Keratinocyte (primary cell): ENCODE measurements at regions not wholly inside any gene's neighbourhood (a gene's known extent, or its start where the extent isn't known, plus 50 kb on each side); places are given as distances from the start of the nearest gene placed in this dataset.

ENCODE experiments used
- DNase-seq: peaks from one replicate; pipeline ENCODE4 v3.0.0-alpha.2; 2011; ENCODE audit warnings: low read depth, missing footprints, low spot score
- FAIRE-seq: peaks from 2 replicates; lab custom pipeline; 2011; peaks lifted over from hg19 to GRCh38; lab: Jason Lieb, UNC
- H2AFZ ChIP-seq: 2 replicates; pipeline ENCODE4 v1.6.0; 2012; ENCODE audit warnings: low read length, control low read depth, inconsistent platforms; ENCODE audit not compliant: control insufficient read depth
- H3K27ac ChIP-seq: 2 replicates; pipeline ENCODE4 v1.5.1; 2011; ENCODE audit warnings: low read length; ENCODE audit not compliant: control insufficient read depth, insufficient read depth
- H3K27me3 ChIP-seq: 3 replicates; pipeline ENCODE4 v1.6.0; 2011; ENCODE audit warnings: low read length; ENCODE audit not compliant: control insufficient read depth, insufficient read depth; ENCODE audit errors: extremely low read depth
- H3K36me3 ChIP-seq, 2 experiments: 2 replicates in 1 of 2; 3 replicates in 1 of 2; pipeline ENCODE4 v1.5.1; 2011; ENCODE audit warnings: low read length in 2 of 2, mild to moderate bottlenecking in 1 of 2; ENCODE audit not compliant: control insufficient read depth in 2 of 2, insufficient read depth in 2 of 2; ENCODE audit errors: extremely low read depth in 1 of 2
- H3K4me1 ChIP-seq: 3 replicates; pipeline ENCODE4 v1.5.1; 2011; ENCODE audit warnings: low read length; ENCODE audit not compliant: control insufficient read depth, insufficient read depth; ENCODE audit errors: extremely low read depth
- H3K4me2 ChIP-seq: 3 replicates; pipeline ENCODE4 v1.6.0; 2011; ENCODE audit warnings: low read depth, low read length; ENCODE audit not compliant: control insufficient read depth, insufficient read depth; ENCODE audit errors: extremely low read depth
- H3K4me3 ChIP-seq, 3 experiments: fragments of 200-600 bp in 1 of 3; sonication (generic) in 1 of 3; 2 replicates in 2 of 3; 3 replicates in 1 of 3; pipeline ENCODE4 v1.5.1; 2011 to 2016; ENCODE audit warnings: low read length in 3 of 3, mild to moderate bottlenecking in 3 of 3, control low read depth in 2 of 3, inconsistent platforms in 1 of 3, low read depth in 1 of 3, mixed read lengths in 1 of 3, mixed run types in 1 of 3, moderate library complexity in 1 of 3; ENCODE audit not compliant: control insufficient read depth in 2 of 3, insufficient read depth in 2 of 3; ENCODE audit errors: extremely low read depth in 1 of 3
- H3K79me2 ChIP-seq: 2 replicates; pipeline ENCODE4 v1.6.0; 2012; ENCODE audit warnings: low read length; ENCODE audit not compliant: control insufficient read depth, insufficient read depth
- H3K9ac ChIP-seq: 3 replicates; pipeline ENCODE4 v1.6.0; 2011; ENCODE audit warnings: low read length; ENCODE audit not compliant: control insufficient read depth, insufficient read depth; ENCODE audit errors: extremely low read depth
- H3K9me1 ChIP-seq: 3 replicates; pipeline ENCODE4 v1.6.0; 2011; ENCODE audit warnings: low read length; ENCODE audit not compliant: control insufficient read depth, insufficient read depth; ENCODE audit errors: extremely low read depth
- H3K9me3 ChIP-seq: 2 replicates; pipeline ENCODE4 v1.5.1; 2012; ENCODE audit warnings: low read depth, low read length; ENCODE audit not compliant: control insufficient read depth
- H4K20me1 ChIP-seq: 3 replicates; pipeline ENCODE4 v1.6.0; 2011; ENCODE audit warnings: low read length; ENCODE audit not compliant: control insufficient read depth, insufficient read depth; ENCODE audit errors: extremely low read depth
- EZH2 ChIP-seq: IDR thresholded peaks from one replicate; pipeline ENCODE4 v1.6.1; 2012; ENCODE audit warnings: inconsistent platforms, mild to moderate bottlenecking, low read length, moderate library complexity
- dilution Hi-C: fragments of 300-500 bp; cut with MboI; formaldehyde crosslinking; loops from one replicate; pipeline ENCODE4 v1.7.0; 2020; ENCODE audit warnings: low sequenced_read_pairs; ENCODE audit not compliant: extremely low pct_ligation_motif_present
- TF ChIP-seq, protein P1 (sequence below), 3 experiments: IDR thresholded peaks in 1 of 3; conservative IDR thresholded peaks in 1 of 3; optimal IDR thresholded peaks in 1 of 3; 2 replicates in 2 of 3; 3 replicates in 1 of 3; pipeline versions ENCODE3 to v1.5.1; 2011; ENCODE audit warnings: low read length in 3 of 3, mild to moderate bottlenecking in 3 of 3, moderate library complexity in 2 of 3, control low read depth in 1 of 3, inconsistent platforms in 1 of 3; ENCODE audit not compliant: insufficient read depth in 2 of 3; ENCODE audit errors: extremely low read depth in 1 of 3

DNA sequence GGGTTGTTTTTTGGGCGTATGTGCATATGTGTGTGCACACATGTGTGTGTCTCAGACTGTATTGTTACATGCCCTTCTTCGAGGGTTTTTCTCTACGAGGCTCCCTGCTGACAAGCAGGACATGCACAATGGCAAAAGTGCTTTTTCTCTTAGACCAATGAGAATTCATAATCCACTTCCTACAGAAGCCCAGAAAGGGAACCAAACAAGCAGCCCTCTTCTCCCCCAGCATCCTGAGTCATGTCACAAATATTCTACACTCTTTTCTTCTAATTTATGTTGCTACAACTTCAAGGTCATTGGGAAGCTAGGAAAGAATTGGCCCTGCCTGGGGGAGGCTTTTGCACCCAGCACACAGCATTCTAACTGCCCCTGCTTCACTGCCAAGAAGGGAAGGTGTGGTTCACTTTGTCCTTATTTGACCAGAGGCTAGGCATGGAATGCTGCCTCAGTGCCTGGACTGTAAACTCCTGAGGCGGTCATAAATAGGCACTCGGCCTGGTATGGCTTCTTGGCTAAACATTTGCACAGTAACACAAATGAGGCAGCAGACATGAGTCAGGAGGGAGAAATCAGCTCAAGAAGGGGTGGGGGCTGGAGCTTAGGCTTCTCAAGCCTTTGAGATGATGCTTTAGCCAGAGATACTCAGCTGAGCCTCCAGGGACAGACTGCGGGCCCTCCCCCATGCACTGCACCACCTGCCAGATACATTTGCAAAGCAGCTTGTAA is 92.7 kb upstream of the KLF7 start:
- Histone ChIP-seq H3K36me3 (no peaks in the 10 kb centered on the region), H3K9me1 (no peaks in the 10 kb centered on the region), H3K9ac (peak overlapping the region; percentile 10), H3K79me2 (no peaks in the 10 kb centered on the region), H3K4me3 (no peak overlapping the region), H2AFZ (no peak overlapping the region), H3K9me3 (no peaks in the 10 kb centered on the region), H3K4me2 (peak overlapping the region; percentile 18), H4K20me1 (no peaks in the 10 kb centered on the region), H3K27ac (peak overlapping the region; percentile 44), H3K27me3 (no peaks in the 10 kb centered on the region), H3K4me1 (peaks cover 44% of the 10 kb centered on the region)
- FAIRE-seq (peak; percentile 84), DNase-seq (peak; percentile 73)
- dilution Hi-C loops: no loop called here
- TF ChIP-seq, protein P1, sequence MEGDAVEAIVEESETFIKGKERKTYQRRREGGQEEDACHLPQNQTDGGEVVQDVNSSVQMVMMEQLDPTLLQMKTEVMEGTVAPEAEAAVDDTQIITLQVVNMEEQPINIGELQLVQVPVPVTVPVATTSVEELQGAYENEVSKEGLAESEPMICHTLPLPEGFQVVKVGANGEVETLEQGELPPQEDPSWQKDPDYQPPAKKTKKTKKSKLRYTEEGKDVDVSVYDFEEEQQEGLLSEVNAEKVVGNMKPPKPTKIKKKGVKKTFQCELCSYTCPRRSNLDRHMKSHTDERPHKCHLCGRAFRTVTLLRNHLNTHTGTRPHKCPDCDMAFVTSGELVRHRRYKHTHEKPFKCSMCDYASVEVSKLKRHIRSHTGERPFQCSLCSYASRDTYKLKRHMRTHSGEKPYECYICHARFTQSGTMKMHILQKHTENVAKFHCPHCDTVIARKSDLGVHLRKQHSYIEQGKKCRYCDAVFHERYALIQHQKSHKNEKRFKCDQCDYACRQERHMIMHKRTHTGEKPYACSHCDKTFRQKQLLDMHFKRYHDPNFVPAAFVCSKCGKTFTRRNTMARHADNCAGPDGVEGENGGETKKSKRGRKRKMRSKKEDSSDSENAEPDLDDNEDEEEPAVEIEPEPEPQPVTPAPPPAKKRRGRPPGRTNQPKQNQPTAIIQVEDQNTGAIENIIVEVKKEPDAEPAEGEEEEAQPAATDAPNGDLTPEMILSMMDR (optimal IDR thresholded peaks at IDR 0.05 in 1 of 3, IDR thresholded peaks at IDR 0.05 in 1 of 3, conservative IDR thresholded peaks at IDR 0.05 in 1 of 3; ENCODE audit: extremely low read depth in 1 of 3, insufficient read depth in 2 of 3, low read length in 3 of 3): no peak
- TF ChIP-seq EZH2: no peak

DNA sequence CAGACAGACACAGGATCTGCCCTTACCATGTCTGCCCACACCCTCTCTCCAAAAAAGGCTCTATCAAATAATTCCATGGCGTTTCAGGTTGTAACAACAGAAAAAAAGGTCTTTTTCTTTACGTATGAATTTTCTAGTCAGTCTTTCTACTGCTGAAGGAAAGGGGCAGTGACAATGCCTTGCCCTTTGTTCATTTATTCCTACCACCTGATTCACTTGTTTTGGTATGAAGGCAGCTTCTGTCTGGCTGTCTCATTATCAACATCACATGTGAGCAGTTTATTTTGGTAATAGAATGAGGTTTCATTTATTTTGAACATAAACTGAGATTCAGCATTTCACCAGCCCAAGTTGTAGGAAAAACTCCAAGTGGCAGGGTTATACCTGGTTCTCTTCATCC is 94.3 kb upstream of the KLF7 start:
- Histone ChIP-seq H3K9ac (no peak overlapping the region), H2AFZ (no peak overlapping the region), H3K27me3 (no peaks in the 10 kb centered on the region), H3K79me2 (no peaks in the 10 kb centered on the region), H4K20me1 (no peaks in the 10 kb centered on the region), H3K4me1 (peaks cover 28% of the 10 kb centered on the region), H3K4me2 (no peak overlapping the region), H3K4me3 (no peak overlapping the region), H3K9me3 (no peaks in the 10 kb centered on the region), H3K36me3 (no peaks in the 10 kb centered on the region), H3K9me1 (no peaks in the 10 kb centered on the region), H3K27ac (no peak overlapping the region)
- FAIRE-seq (peak; percentile 57), DNase-seq (no peak)
- dilution Hi-C loops: no loop called here
- TF ChIP-seq EZH2: no peak
- TF ChIP-seq, protein P1 (optimal IDR thresholded peaks at IDR 0.05 in 1 of 3, IDR thresholded peaks at IDR 0.05 in 1 of 3, conservative IDR thresholded peaks at IDR 0.05 in 1 of 3; ENCODE audit: extremely low read depth in 1 of 3, insufficient read depth in 2 of 3, low read length in 3 of 3): no peak
